D721Med (cell line): ENCODE measurements at regions not wholly inside any gene's neighbourhood (a gene's known extent, or its start where the extent isn't known, plus 50 kb on each side); places are given as distances from the start of the nearest gene placed in this dataset.
"Not testable (repeated sequence)": the region's sequence is repeated elsewhere in the genome, so short reads cannot be mapped to it uniquely, and the experiment has no call there.

Experiments
- DNase-seq: peaks from one replicate; pipeline ENCODE4 v3.0.0; 2011; ENCODE audit warnings: low spot score; ENCODE audit not compliant: insufficient read length
- FAIRE-seq: peaks from 2 replicates; lab custom pipeline; 2011; peaks lifted over from hg19 to GRCh38; lab: Jason Lieb, UNC
- CTCF ChIP-seq: IDR thresholded peaks from 2 replicates; pipeline ENCODE4 v1.5.1; 2012; ENCODE audit warnings: mild to moderate bottlenecking, control low read depth; ENCODE audit not compliant: insufficient read depth; ENCODE audit errors: missing control alignments

- DNase-seq, result peak; percentile 36
- TF ChIP-seq CTCF, result no peak
- no peak for FAIRE-seq
Observed at GRCh38 chr22:44622147-44622427, 79.9 kb upstream of the PRR5 start.

GRCh38 chr22:44621401-44622146 lies 80.4 kb upstream of the PRR5 start:
- DNase-seq (no peak), FAIRE-seq (no peak)
- no peak for TF ChIP-seq CTCF

- FAIRE-seq (no peak), DNase-seq (no peak)
- no peak for TF ChIP-seq CTCF
Observed at GRCh38 chr22:44620841-44621257, 81.2 kb upstream of the PRR5 start.

GRCh38 chr22:44620129-44620840 lies 81.7 kb upstream of the PRR5 start:
- DNase-seq, result no peak
- no peak for TF ChIP-seq CTCF
- no peak for FAIRE-seq

- DNase-seq, FAIRE-seq: not testable (repeated sequence)
Observed at GRCh38 chr22:44619560-44620128, 82.4 kb upstream of the PRR5 start.

- DNase-seq, FAIRE-seq: not testable (repeated sequence)
Observed at GRCh38 chr22:44618910-44619309, 83.1 kb upstream of the PRR5 start.

- TF ChIP-seq CTCF, result no peak
- FAIRE-seq (no peak), DNase-seq (no peak)
Observed at GRCh38 chr22:44618400-44618799, 83.6 kb upstream of the PRR5 start.

GRCh38 chr22:44617828-44618227 lies 84.2 kb upstream of the PRR5 start:
- DNase-seq (no peak), FAIRE-seq (no peak)
- no peak for TF ChIP-seq CTCF
